NCI-H2107 treated with DMSO at 0.1 percent for 48 hours (cell line): ENCODE measurements at regions not wholly inside any gene's neighbourhood (a gene's known extent, or its start where the extent isn't known, plus 50 kb on each side); places are given as distances from the start of the nearest gene placed in this dataset.

ENCODE experiments used
- DNase-seq: peaks from one replicate; lab custom pipeline; 2025; ENCODE audit not compliant: unreplicated experiment; lab: John Stamatoyannopoulos, UW

- DNase-seq: no peak
Measured at GRCh38 chrX:13151828-13152517, 107.6 kb upstream of the FAM9C start.

DNA sequence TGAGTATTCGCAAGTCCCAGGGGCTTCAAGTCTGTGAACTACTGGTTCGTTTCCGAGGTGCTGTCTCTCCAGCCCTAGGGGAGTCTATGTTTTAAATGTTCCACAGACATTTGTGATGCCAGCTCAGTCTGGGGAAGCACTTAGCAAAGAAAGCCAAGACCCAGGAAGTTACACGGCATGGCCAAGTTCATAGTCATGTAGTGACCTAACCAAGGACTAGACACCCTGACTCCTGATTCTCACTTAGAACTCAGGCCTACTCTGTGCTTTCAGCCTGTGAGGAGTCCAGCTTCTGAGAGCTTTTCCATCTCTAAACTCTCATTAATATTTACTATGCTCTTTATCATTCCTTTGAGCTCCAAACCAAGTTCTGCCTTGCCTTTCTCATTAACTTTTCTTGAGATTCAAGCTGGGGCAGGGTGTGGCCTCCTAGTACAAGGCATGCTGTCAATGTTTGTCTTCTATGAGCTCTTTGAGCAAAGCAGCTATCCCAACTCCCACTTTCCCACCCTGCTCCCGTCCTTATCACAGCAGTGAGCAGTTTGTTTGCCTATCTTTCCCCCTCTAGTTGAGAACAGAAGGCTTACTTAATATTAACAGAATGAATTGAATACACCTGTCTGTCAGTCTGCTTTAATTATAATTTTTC is 105.4 kb upstream of the FAM9C start:
- no peak for DNase-seq

DNA sequence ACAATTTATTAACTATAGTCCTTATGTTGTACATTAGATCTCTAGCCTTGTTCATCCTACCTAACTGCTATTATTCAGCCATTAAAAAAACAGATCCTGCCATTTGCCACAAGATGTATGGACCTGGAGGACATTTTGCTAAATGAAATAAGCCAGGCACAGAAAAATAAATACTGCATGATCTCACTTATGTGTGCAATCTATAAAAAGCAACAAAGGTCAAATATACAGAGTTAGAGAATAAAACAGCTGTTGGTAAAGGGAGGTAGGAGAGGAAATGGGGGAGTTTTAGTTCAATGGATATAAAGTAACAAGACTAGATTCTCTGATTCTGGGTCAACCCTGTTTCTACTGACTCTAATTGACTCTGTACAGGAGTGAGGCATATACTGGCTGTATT is 103.3 kb upstream of the FAM9C start:
- no peak for DNase-seq

DNA sequence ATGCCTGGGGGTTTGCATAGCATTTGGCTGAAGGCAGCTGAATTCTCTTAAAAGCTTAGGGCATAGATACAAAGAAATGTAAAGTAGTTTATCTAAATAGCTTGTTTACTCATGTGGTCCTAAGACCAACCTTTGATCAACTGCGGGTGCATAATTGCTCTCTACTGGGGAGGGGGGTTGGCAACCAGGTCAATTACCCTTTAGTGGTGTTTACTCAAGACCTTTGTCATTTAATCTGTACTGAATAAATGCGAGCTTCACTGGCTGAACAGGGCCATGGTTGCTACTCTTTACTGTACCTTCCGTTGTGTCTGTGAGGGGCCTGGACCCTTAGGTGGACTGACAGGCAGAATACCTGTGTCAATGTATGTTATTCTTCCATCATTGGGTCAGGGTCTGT is 102.7 kb upstream of the FAM9C start:
- no peak for DNase-seq

DNA sequence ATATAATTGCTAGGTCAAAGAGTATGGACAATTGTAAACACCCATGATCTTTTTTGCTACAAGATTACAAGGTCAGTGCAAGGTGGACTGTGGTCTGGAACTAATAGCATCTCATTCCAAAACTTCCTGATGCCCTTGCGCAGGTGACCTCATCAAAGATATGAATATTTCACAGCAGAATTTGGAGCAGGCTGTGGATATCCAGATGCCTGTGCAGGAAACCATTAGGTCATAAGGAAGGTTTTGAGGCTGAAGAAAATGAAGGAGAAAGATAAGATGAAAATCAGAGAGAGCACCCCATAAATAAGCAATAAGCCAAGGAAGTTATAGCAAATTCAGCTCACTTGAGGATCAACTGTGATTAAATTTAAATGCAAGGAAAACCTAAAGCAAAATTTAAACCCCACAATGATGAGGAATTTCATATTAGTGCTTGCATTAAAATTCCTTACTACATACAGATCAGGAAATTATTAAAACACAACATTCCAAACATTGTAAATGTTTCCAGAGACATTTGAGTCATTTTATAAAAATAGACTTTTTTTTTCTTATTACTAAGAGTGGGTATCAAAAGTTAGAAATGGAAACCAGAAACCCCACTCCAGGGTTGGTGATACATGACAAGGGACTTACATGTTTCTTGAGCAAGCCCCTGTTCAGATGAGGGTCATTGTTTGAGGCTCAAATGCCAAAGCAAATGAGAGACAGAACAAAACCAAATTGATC is 100.7 kb upstream of the FAM9C start:
- DNase-seq: no peak

- DNase-seq: no peak
Measured at GRCh38 chrX:13142891-13143290, 98.5 kb upstream of the FAM9C start.

GRCh38 chrX:13140007-13140406 is 95.6 kb upstream of the FAM9C start:
- DNase-seq: no peak

DNA sequence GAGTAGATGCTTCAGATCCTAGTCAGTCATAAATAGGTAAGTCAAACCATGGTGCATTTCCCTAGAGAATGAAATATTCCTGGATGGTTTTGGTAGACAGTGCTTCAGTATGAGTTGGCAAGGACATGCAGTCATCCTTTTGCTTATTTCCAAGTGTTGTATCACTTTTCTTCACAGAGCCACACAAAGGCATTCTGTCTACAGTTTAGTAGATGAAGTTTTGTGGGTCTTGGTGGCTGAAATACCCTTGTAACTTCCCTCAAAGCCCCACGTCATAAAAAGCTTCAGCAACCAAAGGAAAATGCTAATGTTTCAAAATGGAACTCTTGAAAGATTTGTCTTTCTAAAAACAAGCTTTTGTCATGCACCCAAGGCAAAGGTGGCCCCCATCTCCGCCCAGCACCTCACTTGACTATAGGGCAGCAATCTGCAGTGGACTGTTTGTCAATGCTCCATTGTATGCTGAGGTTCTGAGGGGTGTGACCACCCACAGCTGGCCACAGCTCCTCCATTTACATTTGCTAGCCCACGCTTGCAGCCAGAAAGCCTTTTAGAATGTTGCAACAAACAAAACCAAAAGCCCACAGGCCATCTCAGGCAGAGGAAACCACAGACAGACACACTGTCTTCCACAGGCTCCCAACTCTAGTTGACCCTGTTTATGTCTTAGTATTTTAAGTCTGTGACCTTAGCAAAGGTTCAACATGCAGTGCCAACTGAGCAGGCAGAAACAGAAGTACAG is 87.1 kb upstream of the FAM9C start:
- no peak for DNase-seq

GRCh38 chrX:13130816-13131215 is 86.4 kb upstream of the FAM9C start:
- no peak for DNase-seq

GRCh38 chrX:13128104-13128503 is 83.7 kb upstream of the FAM9C start:
- no peak for DNase-seq

GRCh38 chrX:13126775-13127174 is 82.4 kb upstream of the FAM9C start:
- DNase-seq: no peak

DNA sequence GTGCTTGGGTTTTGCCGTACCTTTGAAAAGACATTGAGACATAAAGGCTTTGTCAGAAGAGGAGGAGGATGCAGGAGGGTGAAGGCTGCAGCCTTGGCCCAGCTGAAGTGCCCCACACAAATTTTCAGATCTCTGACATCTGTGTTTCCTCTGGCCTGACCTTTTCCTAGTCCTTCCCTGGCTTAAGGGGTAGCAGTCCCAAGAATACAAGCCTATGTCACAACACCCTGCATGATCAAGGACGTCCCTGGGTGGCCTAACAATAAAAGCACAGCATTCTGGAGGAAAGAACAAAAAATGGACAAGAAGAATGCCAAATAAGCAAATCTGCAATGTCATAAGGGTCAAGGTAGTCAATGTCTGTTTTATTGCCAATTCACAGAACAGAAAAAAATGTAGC is 80.8 kb upstream of the FAM9C start:
- DNase-seq: no peak

- DNase-seq: no peak
Measured at GRCh38 chrX:13123857-13124345, 79.5 kb upstream of the FAM9C start.

GRCh38 chrX:13123247-13123856 is 78.9 kb upstream of the FAM9C start:
- no peak for DNase-seq

- no peak for DNase-seq
Measured at GRCh38 chrX:13121020-13121555, 76.7 kb upstream of the FAM9C start.

DNA sequence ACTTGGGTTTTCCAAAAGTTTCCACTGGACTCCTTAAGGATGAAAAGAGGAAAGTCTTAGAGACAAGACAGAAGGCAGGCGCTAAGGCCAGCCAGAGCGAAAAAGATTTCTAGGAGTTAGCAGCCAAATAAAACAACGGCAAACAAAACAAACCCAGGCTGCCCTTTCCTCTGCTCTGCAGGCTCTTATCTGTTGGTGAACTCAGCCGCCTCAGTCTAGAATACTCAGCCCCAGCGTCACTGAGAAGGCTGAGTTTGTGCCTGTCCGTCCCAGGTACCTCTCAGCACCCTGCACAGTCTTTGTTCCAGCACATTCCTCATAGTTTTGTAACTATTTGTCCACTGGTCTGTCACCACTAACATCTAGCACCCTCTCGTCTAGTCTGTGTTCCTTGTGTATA is 75.6 kb upstream of the FAM9C start:
- no peak for DNase-seq

DNA sequence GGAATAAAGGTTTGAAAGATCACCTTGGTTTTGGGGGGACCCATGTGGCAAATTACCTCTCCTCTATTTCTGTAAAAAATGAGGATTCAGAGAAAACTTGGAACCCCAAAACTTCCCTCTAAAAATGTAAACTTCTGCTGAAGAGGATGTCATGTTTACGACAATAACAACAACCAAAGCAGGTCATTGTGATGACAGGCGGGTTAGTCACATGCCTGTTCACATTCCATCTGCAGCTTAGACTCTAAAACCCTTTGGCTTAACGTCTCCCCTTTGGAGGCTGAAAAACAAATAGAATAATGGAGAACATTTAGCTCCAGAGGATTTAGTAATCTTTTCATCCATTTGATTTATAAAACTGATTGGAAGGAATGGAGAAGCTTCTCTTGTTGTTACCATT is 75.0 kb upstream of the FAM9C start:
- no peak for DNase-seq

- no peak for DNase-seq
Measured at GRCh38 chrX:13115146-13115855, 70.9 kb upstream of the FAM9C start.

GRCh38 chrX:13112499-13112898 is 68.1 kb upstream of the FAM9C start:
- no peak for DNase-seq
